Stimulated activated CD4-positive, alpha-beta T cell treated with anti-CD3 and anti-CD28 coated beads, Interleukin-1b, Interleukin-23, amount 100 ng/mL, for 1 hour (primary cell): ENCODE measurements at regions not wholly inside any gene's neighbourhood (a gene's known extent, or its start where the extent isn't known, plus 50 kb on each side); places are given as distances from the start of the nearest gene placed in this dataset.

Source experiments
- DNase-seq, 2 donors: peaks; one replicate each; pipeline ENCODE4 v3.0.0-alpha.2; 2020; ENCODE audit warnings: low read depth in 2 of 2

DNA sequence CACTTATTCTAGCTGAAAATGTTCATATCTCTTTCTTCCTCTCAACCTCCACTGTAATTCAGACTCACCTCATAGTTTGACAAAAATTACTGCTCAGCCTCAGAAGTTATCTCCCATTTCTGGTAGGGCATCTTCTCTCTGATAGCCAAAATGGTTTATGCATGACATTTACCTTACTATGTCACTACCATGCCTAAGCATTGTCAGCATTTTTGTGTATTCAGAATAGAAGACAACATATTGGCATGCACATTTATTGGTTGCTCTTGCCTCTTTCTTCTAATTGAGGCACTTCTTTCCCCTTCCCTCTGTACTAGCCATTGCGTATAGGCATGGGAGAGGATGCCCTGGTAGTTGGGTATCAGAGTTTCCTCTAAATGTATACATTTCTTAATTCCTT lies 406.1 kb upstream of the DCC start:
- DNase-seq = no peak

DNA sequence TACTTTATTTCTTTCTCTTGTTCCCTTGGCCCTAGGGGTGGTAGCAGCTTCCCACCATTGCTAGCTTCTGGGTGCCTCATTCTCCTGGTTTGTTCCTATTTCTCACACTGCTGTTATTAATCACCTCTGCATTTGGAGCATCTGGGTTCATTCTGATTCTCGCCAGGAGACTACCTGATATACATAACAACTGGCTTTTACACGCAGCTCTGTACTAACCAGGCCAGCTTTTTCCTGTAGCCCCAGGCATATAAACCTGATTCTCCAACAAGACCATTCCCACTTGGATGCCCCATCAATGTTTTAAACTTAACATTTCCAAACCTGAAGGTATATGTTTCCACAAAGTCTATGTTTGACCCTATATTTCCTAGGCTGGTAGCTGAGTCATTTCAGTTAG lies 403.9 kb upstream of the DCC start:
- no peak for DNase-seq

DNA sequence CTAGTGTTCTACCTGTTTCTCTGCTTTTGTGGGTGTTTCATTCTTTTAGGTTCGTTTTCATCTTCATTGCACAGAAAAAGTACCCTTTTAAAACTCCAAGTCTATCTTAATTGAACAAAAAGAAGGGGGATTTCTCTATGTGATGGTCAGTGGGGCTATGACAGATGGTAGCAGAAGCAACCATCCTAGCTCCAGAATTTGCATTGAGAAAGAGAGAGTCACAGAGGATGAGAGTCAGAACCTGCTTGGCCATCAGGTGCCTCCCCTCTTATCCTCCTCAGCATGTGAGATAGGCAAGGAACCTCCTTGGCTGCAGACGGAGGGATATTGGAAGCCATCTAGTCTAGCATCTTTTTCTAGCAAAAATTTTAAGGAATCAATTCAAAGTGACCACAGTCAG lies 398.0 kb upstream of the DCC start:
- DNase-seq = no peak

DNA sequence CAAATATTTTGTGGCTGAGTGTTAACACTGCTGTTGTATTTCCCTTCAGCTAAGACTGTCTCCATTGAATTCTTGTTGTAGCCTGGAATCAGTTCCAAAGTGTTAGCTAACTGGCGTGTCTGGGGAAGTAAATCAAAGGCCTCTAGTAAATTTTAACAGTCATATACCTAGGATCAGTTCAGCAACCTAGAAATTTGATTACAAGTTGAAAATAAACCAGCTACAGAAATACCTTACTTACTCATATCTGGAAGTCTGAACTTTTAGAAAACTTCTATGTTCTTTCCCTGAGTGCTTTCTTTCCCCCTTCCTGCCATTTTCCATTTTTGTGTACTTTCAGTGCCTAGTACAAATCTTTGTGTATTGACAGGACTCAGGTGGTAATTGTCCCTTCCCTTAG lies 396.7 kb upstream of the DCC start:
- no peak for DNase-seq

DNA sequence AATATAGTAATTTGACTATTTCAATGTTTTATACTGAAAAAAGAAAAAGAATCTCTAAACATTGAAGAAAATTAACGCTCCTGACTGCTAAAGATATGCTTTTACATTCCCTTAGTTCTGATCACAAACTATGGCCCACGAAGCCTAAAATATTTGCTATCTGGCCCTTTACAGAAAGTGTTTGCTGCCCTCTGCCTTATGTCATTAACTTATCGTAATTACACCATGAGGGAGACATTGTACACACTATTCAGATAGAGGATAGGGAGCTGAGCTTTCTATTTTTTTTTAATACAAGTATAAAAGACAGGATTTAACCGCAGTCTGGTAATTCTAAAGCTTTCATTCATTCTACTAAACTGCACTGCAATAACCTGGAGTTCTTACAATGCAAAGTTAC lies 393.1 kb upstream of the DCC start:
- no peak for DNase-seq

DNA sequence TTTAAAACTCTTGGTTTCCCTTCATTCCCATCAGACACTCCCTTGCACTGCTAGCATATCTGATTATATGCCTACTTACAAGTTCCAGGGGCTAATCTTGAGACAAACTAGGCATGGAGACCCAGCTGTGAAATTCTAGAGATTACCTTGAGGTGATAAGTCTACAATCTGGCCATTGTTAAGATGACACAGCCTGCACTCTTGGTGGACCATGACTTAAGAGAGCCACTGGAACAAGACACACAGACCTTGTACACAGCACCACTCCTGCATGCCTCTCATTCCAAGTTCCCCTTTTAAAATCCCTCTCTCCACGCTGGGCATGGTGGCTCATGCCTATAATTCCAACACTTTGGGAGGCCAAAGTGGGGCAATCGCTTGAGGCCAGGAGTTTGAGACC lies 387.2 kb upstream of the DCC start:
- no peak for DNase-seq

DNA sequence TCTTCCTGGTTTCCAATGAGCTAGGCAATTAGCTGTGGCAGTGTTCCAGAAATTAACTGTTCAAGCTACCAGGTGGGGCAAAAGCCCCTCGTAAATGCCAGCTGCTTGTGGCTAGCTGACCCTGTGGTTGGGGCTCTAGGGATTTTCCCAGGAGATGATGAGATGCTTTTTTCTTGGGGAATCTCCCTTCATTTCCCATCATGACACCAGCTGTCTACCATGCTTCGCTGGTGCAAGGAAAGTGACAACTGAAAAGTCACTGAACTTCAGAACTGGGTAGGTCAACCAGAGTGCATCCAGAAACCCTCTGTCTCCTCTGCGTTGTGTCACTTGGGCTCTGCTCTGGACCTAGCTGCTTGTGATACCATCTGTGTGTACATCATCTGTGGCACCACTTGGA lies 386.5 kb upstream of the DCC start:
- DNase-seq = no peak

DNA sequence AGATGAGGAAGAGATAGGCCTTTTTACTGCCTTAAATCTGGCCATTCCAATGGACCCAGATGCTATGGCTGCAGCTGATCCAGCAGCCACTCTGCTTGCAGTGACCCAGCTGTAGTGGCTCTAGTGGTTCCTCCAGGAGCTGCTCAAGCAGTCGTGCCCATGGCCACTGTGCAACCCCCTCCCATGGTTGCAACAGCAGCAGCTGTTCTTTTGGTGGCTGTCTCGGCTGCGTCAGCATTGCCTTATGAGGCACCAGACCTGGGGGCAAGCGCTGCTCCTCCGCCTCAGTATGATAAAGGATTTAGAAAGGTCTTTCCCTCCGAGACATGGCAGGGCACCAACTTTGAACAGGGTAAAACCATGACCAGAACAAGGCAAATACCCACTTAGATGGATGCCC lies 384.9 kb upstream of the DCC start:
- DNase-seq = no peak

DNA sequence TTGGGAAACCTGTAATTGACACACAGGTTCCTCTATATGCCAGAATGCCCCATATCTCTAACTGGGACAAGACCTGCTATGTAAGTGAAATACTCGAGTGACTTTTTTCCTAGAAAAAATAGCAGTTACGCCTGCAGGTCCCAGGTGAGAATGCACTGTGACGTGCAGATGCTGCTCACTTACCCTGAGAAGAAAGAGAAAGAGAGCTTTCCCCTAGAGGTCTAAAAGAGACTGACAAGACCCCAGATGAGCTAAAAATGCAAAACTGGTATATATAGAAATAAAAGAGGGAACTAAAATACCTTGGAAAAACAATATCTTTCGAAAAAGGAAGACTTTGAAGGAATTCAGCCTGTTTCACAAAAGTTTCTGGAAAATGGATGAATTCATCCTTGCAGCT lies 383.0 kb upstream of the DCC start:
- DNase-seq = no peak

DNA sequence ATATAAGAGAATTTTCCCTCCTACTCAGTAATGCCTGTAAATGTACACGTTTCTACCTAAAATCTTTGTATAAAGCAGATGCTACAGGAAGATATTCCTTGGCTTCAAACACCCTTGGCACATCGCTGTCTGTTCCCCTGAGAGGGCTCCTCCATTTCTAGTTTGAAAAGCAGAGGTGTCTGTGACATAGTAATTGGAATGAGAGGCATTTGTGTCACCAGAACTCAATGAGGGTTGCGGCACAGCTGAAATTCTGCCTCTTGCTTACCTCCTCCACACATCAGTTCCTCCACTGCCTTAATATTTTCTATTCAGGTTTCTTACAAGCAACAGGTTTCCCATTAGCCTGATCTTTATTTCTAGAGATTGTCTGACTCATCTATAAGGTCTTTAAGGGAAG lies 359.9 kb upstream of the DCC start:
- no peak for DNase-seq

DNA sequence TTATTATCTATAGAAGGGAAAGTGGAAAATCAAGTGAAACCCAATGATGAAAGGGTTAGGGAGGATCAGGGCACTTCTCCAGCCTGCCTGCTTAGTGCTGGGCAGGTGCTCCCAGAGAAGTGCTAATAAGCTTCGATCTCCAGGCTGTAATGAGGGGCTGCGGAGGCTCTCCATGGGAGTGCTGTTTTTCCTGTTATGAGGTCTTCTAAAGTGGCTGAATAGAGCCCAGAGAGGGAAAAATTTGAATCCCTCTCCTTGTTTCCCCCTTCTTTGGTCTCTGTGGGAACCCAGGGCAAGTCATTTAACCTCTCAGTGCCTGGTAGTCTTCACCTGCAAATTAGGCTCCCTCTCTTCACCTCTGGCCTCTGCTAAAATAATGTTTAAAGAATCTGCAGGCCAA lies 351.7 kb upstream of the DCC start:
- no peak for DNase-seq

DNA sequence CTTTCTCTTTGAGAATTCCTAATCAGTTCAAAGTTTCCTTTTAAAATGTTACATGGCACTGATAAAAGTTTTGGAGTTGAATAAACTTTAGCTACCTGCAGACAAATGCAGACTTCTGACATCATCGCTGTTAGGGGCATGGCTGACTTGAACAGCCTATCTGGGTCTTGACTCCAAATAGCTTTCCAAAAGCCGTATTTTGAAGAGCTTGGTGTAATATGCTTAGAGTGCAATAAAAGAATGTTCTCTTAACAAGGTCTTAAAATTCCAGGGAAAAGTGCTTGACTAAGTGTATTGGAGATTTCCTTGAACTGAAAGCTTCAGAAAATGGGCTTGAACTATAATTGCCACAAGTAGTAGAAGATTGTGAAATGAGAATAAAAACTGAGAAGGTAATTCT lies 342.9 kb upstream of the DCC start:
- no peak for DNase-seq

DNA sequence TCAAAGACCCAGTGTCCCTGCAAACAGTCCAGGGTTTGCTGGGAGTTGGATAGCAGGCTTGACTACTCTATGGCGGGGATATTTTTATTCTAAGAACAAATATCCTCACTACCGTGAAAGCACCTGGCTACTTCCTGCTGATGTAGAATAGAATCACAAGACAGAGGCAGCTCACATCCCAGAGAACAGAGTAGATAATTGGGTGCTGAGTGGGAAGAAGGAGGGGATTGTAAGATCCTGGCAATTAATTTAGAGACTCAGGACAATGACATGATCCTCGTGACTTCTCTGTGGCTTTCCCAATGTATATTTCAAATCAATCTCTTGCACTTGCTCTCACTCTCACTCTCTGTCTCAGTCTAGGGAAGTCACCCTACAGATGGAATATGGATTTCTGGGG lies 341.9 kb upstream of the DCC start:
- DNase-seq = no peak

DNA sequence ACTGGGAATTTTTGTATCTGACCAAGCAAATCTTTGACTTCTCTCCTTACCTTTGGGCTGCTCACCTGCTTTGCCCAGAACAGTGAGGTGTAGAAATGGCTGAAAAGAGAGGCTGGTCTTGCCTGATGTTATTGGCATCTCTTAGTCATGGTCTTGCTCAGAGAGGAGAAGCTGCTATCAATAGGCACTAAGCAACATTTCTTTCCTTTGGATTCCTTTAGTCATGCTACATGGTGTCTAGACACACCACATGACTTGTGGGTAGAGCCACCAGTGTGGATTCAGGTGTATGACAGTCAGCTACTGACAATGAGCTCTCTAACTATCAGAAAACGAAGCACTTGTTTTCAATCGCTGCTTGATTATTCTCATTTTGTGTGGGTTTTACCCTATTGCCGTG lies 341.3 kb upstream of the DCC start:
- DNase-seq = no peak

DNA sequence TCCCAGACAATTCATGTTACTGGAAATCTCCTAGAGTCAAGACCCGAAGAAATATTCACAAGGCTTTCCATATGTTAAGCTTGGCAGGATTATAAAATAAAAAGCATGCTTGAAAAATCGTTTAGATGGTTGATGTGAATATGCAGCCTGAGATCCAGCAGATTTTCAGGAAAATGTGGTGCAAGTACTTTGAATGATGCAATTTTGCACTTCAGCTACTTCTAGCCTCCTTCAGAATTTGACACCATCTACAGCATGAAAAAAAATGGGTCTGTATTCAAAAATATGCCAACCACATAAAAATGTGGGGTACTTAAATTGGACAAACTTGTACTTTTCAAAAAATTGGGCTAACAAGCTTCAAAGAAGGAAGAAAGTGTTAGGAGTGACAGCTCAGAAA lies 340.6 kb upstream of the DCC start:
- no peak for DNase-seq

DNA sequence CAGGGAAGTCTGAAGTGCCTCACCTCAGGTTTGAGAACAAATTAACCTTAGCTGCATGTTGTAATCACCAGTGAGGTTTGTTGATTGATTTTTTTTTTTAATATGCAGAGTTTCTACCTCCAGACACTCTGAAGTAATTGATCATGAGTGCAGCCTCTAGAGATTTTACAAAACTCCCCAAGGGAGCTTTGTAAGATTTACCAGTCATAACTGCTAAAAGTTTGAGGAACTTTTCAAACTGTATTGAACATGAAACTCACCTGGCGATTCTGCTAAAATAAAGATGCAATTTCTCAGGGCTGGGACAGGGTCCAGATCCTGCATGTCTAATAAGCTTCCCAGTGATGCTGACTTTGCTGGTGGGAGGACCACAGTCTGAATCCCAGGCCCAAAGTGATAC lies 339.6 kb upstream of the DCC start:
- no peak for DNase-seq

DNA sequence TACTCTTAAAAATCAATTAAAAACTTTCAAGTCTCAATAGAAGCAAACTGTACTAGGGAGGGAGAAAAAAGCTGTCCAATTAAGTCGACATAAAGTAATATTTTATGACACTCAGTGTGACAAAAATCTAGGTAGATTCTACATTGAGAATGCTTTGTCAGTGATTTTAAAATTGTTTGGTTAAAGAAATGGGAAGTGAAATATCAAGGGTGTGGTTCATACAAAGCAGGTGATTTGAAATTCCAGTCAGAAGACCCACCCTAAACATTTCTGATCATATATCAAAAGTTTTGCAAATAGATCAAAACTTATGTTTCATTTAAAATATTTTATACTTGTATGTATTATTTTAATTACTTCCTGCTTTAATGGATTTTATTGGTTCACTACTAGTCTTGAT lies 338.9 kb upstream of the DCC start:
- no peak for DNase-seq

DNA sequence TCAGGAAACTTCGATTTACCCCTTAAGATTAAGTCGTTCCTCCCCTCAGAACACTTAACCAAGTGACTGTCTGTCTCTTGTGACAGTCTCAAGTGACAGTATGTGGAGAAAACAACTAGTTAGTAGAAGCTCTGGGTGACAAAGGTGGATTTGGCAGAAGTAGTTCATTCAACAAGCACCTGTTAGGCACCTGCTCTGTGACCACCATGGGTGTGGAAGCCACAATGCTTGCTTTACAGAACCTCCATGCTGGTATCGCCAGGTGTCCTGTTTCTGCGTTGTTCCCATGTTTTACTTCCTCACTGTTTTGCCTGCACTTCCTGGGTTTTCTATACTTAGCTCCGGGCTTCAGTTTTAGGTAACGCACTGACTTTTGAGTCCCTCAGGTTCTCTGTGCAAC lies 337.4 kb upstream of the DCC start:
- no peak for DNase-seq

DNA sequence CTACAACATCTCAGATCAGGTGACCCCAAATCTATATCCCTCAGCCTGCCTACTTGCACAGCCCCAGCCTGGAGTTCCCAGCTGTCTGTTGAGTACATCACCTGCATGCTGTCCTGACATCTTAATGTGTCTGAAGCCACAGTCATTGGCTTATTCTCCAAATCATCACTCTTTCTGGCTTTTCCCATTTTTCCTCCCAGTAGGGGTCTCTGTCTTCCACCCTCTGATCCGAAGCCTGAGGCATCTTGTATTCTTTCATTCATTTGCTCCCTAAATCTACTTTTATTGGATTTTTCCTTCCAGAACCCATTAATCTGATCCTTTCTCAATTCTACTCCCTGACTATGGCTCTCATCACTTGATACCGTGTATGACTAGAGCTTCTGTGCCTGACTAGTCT lies 332.9 kb upstream of the DCC start:
- DNase-seq = no peak

DNA sequence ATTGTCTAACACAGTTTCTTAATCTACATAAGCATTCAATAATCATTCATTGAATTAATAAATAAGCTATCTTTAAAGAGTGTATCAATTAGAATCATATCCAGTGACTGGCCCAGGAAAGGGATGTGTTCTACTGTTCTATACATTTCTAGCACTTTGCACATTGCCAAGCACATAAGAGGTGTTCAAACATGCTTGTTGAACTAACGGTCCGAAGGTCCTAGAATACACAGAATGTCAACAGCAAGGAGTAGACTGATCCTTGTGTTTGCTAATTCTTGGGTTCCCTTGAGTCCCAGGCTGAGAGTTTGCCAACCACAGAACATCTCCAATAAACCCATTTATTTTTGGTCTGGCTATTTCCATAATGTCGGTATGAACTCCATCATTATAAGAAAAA lies 331.7 kb upstream of the DCC start:
- DNase-seq = no peak

DNA sequence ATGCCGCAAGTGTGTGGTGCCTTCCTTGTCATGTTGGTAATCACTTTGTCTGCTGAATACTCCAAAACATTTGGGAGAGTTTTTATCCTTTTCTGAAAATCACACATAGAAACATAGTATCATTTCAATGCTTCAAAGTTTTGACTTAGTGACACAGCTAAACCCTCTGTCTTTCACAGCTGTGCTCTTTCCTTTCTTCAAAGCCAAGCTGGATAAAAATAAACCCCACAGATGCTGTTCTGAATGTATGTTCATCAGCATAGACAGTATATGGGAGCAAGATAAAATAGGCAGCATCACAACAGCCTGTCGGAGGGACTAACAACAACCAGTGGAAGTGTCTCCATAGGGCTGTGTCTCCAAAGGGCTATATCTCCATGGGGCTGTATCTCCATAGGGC lies 331.3 kb upstream of the DCC start:
- no peak for DNase-seq

DNA sequence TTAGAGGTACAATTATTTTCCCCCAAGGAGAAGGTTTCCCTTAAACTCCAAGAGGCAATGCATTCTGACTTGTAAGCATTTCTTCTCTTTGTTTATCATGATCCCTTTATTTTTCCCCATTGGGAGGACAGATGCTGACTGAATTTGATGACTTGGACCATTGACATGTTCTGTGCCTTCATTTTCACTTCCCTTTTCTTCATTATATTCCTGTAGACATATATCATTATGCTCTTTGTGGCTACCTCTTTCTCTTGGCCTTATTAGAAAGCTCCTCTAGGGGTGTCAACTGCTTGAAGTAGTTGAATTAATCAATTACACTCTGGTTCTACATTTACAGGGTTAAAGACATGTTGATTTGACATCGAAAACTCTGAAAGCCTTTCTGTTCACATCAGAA lies 330.0 kb upstream of the DCC start:
- DNase-seq = no peak

DNA sequence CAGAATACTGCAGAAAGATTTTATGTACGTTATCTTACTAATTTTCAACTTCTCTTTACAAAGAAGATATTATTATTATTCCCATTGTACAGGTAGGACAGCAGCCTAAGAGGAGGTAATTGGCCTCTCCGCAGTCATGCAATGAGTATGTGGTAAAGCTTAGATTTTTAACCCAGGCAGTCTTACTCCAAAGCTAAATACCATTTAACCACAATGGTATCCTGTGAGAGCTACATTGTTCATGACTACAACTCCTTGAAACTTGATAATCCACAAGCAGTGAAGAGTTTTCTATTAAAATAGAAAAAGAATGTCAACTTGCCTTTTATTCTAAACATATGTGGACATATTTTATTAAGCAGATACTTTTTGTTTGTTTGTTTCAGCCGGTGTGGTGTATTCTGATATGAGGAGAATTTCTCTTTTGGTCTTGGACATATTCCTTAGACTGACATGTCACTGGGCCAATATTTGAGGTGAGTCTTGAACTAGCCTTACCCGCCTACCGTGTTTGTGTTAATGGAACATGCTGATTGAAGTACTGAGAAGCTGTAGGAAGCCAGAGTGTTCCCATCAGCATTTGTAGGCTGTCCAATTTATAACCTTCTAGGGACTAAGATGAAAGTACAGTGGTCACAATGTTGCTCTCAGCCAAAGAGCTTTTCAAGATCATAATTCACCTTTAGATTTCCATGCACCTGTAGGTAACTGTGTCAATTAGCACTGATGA lies 293.9 kb upstream of the DCC start:
- DNase-seq = no peak

DNA sequence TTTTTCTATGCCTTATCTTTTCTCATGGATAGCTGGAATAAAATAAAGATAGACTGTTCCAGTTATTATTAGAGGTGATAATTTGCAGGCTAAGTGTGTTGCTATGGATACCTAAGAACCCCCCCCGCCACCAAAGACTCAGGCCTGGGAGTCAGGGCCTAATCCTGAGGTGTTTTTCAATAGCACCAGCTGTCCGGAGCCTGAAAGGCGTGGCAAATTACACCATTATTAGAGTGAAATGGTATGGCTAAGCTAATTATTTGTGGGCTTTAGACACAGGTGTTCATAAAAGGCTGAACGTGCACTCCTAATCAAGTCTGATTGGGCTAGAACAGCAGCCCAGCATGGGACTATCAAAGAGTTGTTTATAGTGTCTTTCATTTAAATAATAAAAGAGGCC lies 293.2 kb upstream of the DCC start:
- no peak for DNase-seq

DNA sequence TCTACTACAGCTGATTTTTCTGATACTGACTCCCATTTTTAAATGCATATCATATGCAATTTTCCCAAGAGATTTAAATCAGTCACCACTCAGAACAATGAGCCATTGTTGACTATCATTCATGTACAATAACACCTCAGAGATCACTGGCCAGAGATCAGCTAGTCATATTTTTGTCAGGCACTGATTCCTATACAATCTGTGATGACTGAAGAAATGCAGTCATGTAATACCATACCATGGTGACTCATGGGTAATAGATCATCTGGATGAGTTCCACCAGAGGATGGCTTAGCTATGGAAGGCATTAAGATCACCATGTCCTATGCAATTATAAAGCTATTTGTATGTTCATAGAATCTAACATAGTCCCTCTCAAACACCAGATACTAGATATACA lies 285.7 kb upstream of the DCC start:
- DNase-seq = no peak
